Panc1 (cell line): ENCODE measurements at regions not wholly inside any gene's neighbourhood (a gene's known extent, or its start where the extent isn't known, plus 50 kb on each side); places are given as distances from the start of the nearest gene placed in this dataset.

Experiments used
- ATAC-seq: fragments of 200-7000 bp; cut with Tn5 transposase; 2 replicates; pipeline ENCODE4 v1.9.1; 2020; ENCODE audit warnings: mild to moderate bottlenecking, moderate library complexity
- BruUV-seq: library from RNA; stranded (reverse); fragments of 400-500 nt; replicated peaks from 2 replicates; lab custom pipeline; 2021; lab: Mats Ljungman, UMichigan
- CTCF ChIA-PET: fragments of 300-600 bp; sonication (Branson Sonifier 250); formaldehyde crosslinking; loops from one replicate; lab custom pipeline; 2022; ENCODE audit warnings: antibody characterized with exemption; lab: Charles Lee
- POLR2A ChIA-PET: fragments of 300-600 bp; sonication (Branson Sonifier 250); formaldehyde crosslinking; loops from one replicate; lab custom pipeline; 2022; ENCODE audit warnings: antibody characterized with exemption; lab: Charles Lee
- DNase-seq: peaks from one replicate; pipeline ENCODE4 v3.0.0-alpha.2; 2010; ENCODE audit warnings: low read depth, low spot score
- H3K27ac ChIP-seq: 2 replicates; pipeline ENCODE4 v1.5.1; 2011; ENCODE audit warnings: mild to moderate bottlenecking, low read length, inconsistent platforms
- H3K27me3 ChIP-seq: fragments of 200-500 bp; sonication (Bioruptor generic); 2 replicates; pipeline ENCODE4 v1.6.0; 2014; ENCODE audit warnings: low read length, inconsistent platforms; ENCODE audit not compliant: control insufficient read depth, insufficient read depth
- H3K36me3 ChIP-seq: fragments of 200-500 bp; sonication (Bioruptor generic); 2 replicates; pipeline ENCODE4 v1.5.1; 2014; ENCODE audit warnings: inconsistent platforms, mild to moderate bottlenecking, low read length, moderate library complexity; ENCODE audit not compliant: control insufficient read depth, insufficient read depth
- H3K4me1 ChIP-seq: 2 replicates; pipeline ENCODE4 v1.5.1; 2011; ENCODE audit warnings: inconsistent platforms, mild to moderate bottlenecking, low read length, moderate library complexity; ENCODE audit not compliant: control insufficient read depth, insufficient read depth
- H3K4me3 ChIP-seq, 2 experiments: 2 replicates each; pipeline ENCODE4 v1.5.1; 2011 to 2012; ENCODE audit warnings: low read depth in 2 of 2, low read length in 2 of 2, mild to moderate bottlenecking in 2 of 2, inconsistent platforms in 1 of 2, moderate library complexity in 1 of 2
- H3K9me3 ChIP-seq: fragments of 200-500 bp; sonication (Bioruptor generic); 2 replicates; pipeline ENCODE4 v1.5.1; 2014; ENCODE audit warnings: low read depth, mild to moderate bottlenecking, inconsistent platforms, low read length, moderate library complexity; ENCODE audit not compliant: control insufficient read depth, insufficient read depth
- POLR2AphosphoS5 ChIP-seq: IDR thresholded peaks from 2 replicates; pipeline ENCODE4 v1.6.1; 2012; ENCODE audit warnings: mild to moderate bottlenecking, low read depth, low read length, moderate library complexity
- SIN3A ChIP-seq: IDR thresholded peaks from 2 replicates; pipeline ENCODE4 v1.6.1; 2012; ENCODE audit warnings: low read depth, mild to moderate bottlenecking, low read length, moderate library complexity, borderline replicate concordance; ENCODE audit not compliant: insufficient read depth
- TCF7L2 ChIP-seq: IDR thresholded peaks from 2 replicates; pipeline ENCODE4 v1.6.1; 2011; ENCODE audit warnings: mild to moderate bottlenecking, low read depth, low read length, inconsistent platforms
- in situ Hi-C: cut with HindIII; loops from 2 replicates; pipeline ENCODE4 v1.10.0; 2016; ENCODE audit warnings: low sequenced_read_pairs, low pct_unique_long_range_greater_than_20kb
- intact Hi-C: fragments of 100-400 bp; cut with micrococcal nuclease; formaldehyde crosslinking; loops from one replicate; pipeline ENCODE4 v1.10.0; 2022; ENCODE audit not compliant: unreplicated experiment
- TF ChIP-seq, protein P1 (sequence below), 2 experiments: IDR thresholded peaks; 2 replicates each; pipeline ENCODE4 v1.6.1; 2011 to 2012; ENCODE audit warnings: low read depth in 2 of 2, control low read depth in 1 of 2, low read length in 1 of 2, mild to moderate bottlenecking in 1 of 2, moderate library complexity in 1 of 2; ENCODE audit not compliant: insufficient read depth in 1 of 2
- TF ChIP-seq, protein P2 (sequence below): fragments of 450-650 bp; IDR thresholded peaks from 2 replicates; pipeline ENCODE4 v1.5.1; 2017; ENCODE audit warnings: mild to moderate bottlenecking

DNA sequence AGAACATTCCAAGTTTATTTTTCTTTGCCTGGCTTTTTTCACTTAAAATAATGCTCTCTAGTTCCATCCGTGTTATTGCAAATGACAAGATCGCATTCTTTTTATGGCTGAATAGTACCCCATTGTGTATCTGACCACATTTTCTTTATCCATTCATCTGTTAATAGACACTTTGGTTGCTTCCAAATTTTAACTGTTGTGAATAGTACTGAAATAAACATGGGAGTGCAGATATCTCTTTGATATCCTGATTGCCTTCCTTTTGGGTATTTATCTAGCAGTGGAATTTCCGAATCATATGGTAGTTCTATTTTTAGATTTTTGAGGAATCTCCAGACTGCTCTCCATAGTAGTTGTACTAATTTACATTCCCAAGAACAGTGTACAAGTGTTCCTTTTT is 230.5 kb downstream of the FIGN start:
- ATAC-seq = no peak
- no peak for TF ChIP-seq TCF7L2
- TF ChIP-seq, protein P1, sequence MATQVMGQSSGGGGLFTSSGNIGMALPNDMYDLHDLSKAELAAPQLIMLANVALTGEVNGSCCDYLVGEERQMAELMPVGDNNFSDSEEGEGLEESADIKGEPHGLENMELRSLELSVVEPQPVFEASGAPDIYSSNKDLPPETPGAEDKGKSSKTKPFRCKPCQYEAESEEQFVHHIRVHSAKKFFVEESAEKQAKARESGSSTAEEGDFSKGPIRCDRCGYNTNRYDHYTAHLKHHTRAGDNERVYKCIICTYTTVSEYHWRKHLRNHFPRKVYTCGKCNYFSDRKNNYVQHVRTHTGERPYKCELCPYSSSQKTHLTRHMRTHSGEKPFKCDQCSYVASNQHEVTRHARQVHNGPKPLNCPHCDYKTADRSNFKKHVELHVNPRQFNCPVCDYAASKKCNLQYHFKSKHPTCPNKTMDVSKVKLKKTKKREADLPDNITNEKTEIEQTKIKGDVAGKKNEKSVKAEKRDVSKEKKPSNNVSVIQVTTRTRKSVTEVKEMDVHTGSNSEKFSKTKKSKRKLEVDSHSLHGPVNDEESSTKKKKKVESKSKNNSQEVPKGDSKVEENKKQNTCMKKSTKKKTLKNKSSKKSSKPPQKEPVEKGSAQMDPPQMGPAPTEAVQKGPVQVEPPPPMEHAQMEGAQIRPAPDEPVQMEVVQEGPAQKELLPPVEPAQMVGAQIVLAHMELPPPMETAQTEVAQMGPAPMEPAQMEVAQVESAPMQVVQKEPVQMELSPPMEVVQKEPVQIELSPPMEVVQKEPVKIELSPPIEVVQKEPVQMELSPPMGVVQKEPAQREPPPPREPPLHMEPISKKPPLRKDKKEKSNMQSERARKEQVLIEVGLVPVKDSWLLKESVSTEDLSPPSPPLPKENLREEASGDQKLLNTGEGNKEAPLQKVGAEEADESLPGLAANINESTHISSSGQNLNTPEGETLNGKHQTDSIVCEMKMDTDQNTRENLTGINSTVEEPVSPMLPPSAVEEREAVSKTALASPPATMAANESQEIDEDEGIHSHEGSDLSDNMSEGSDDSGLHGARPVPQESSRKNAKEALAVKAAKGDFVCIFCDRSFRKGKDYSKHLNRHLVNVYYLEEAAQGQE (IDR thresholded peaks at IDR 0.05; ENCODE audit: insufficient read depth in 1 of 2, low read depth in 2 of 2, low read length in 1 of 2) = no peak
- no peak for TF ChIP-seq SIN3A
- TF ChIP-seq, protein P2, sequence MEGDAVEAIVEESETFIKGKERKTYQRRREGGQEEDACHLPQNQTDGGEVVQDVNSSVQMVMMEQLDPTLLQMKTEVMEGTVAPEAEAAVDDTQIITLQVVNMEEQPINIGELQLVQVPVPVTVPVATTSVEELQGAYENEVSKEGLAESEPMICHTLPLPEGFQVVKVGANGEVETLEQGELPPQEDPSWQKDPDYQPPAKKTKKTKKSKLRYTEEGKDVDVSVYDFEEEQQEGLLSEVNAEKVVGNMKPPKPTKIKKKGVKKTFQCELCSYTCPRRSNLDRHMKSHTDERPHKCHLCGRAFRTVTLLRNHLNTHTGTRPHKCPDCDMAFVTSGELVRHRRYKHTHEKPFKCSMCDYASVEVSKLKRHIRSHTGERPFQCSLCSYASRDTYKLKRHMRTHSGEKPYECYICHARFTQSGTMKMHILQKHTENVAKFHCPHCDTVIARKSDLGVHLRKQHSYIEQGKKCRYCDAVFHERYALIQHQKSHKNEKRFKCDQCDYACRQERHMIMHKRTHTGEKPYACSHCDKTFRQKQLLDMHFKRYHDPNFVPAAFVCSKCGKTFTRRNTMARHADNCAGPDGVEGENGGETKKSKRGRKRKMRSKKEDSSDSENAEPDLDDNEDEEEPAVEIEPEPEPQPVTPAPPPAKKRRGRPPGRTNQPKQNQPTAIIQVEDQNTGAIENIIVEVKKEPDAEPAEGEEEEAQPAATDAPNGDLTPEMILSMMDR = no peak
- TF ChIP-seq POLR2AphosphoS5 = no peak
- BruUV-seq = no TSS peak
- ChIA-PET CTCF (no interaction called here), POLR2A (no interaction called here)
- H3K27me3 ChIP-seq = no peaks in the 10 kb centered on the region
- no peaks in the 10 kb centered on the region for H3K4me1 ChIP-seq
- H3K4me3 ChIP-seq = no peak overlapping the region
- H3K36me3 ChIP-seq = no peaks in the 10 kb centered on the region
- no peak overlapping the region for H3K27ac ChIP-seq
- intact Hi-C loops (no loop called here), in situ Hi-C loops (no loop called here)
- DNase-seq = no peak
- no peaks in the 10 kb centered on the region for H3K9me3 ChIP-seq

DNA sequence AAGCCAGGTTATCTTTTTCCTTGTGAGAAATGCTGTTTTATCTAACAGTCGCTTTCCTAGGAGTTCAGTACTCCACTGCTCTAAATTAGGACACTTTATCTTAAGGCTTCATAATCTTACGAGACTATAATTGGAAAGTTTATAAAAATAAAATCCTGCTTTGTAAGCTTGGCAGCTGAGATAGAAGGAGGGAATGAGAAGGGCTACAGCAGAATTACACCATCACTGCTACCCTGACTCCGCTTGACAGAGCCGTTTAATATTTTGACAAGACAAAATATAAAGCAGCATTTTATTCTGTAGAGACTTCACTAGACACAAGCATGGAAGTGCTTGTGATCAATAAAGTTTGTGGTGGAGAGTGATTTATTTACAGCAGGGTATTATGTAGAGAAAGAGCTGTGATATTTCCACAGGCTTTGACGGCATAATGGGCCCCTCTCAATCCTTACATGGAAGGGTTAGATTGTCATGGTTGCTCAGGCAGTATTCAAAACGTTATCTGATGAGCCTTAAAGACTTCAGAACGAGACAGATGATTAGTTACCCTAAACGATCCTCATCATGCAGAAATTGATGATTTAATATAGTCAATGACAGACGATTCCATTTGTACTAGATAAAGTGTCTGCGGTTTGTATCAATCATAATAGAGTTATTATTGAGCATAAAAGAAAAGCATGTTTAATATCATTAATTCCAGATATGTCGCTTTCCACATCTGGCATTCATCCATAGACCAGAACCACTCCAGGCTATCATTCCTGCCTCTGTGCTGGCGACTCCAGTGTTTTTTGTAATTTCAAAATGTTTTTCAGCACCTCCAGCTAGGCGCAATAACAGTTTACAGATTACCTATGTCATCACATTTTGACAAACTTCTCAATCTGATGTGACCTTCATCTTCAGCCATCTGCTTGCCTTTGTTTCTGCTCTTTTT is 242.2 kb downstream of the FIGN start:
- no peak for DNase-seq
- POLR2A ChIA-PET = no interaction called here
- in situ Hi-C loops (no loop called here), intact Hi-C loops (no loop called here)
- no peak overlapping the region for H3K4me3 ChIP-seq
- no peaks in the 10 kb centered on the region for H3K36me3 ChIP-seq
- CTCF ChIA-PET = no interaction called here
- no peaks in the 10 kb centered on the region for H3K9me3 ChIP-seq
- TF ChIP-seq POLR2AphosphoS5 (no peak), SIN3A (no peak), TCF7L2 (no peak)
- TF ChIP-seq, protein P1 (IDR thresholded peaks at IDR 0.05; ENCODE audit: insufficient read depth in 1 of 2, low read depth in 2 of 2, low read length in 1 of 2) = no peak
- H3K27me3 ChIP-seq = no peaks in the 10 kb centered on the region
- H3K27ac ChIP-seq = no peak overlapping the region
- no peaks in the 10 kb centered on the region for H3K4me1 ChIP-seq
- no TSS peak for BruUV-seq
- ATAC-seq = no peak
